GM21619 (cell line): ENCODE measurements at regions not wholly inside any gene's neighbourhood (a gene's known extent, or its start where the extent isn't known, plus 50 kb on each side); places are given as distances from the start of the nearest gene placed in this dataset.

Experiments
- ATAC-seq: cut with Tn5 transposase; IDR thresholded peaks from one replicate; pipeline ENCODE4 v1.9.1; 2021; ENCODE audit not compliant: unreplicated experiment

DNA sequence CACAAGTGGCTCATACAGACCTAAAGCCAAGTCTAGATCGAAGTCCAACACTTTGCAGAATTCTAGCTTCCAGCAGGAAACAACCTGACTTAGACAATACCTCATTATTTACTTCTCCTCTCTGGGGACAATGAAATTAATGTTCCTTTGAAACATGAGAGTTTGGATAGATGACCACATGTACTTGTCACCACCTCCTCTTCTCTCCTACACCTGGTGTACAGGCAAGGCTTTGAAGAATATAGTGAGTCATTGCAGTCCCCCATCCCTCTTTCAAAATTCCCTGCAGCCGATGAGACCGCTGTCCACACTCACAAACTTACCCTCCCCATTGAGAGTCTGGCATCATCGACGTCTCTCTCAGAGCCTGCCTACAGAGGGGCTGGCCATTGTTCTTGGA is 189.0 kb upstream of the HES1 start:
- no peak for ATAC-seq

DNA sequence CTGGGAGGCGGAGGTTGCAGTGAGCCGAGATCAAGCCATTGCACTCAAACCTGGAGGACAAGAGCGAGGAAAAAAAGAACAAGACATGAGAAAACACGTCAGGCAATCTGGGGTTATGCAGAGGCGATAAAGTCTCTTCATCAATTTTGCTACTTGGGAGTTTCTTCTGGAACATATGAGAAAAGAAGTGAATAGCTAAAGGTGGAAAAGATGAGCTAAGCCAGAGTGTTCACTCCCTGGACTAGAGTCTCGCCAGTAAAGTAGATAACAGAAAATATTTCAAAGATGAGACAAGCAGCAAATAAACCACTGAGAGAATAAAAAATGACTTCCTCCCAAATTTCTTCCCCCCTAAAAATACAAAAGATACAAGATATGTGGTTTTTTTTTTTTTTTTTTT is 188.4 kb upstream of the HES1 start:
- no peak for ATAC-seq

DNA sequence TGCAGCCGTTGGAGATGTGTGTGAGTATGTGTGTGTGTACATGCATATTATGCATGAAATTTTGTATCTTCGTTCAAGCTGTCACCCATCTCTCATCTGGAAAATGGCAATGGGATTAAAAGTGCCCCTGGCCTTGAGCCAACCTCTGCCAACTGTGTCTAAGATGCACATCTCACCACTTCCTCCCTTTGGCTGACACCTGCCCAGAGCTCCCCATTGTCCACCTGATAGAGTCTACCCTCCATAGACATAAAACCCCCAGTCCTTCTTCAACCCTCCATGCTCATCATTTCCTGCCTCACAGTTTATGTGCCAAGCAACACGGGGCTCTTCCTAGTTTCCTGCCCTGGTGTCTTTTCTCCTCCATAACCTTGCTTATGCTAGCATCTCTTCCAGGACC is 187.5 kb upstream of the HES1 start:
- no peak for ATAC-seq

DNA sequence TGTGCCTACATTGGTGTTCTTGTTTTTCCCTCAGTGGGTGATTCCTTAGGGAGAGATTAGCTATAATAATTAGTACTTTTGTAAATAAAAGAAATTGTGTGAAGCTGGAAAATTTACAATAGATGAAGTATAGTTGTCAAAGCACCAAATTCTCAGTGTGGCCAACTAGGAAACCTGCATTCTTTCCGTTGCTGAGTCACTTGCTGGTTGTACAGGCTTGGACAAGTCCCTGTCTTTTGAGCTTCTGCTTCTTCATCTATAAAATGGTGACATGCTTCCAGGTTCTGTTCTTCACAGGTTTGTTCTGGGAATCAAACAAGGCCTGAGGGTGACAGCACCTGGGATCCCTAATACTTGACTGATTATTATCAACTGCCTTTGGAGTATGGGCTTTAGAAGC is 184.1 kb upstream of the HES1 start:
- ATAC-seq, result no peak

DNA sequence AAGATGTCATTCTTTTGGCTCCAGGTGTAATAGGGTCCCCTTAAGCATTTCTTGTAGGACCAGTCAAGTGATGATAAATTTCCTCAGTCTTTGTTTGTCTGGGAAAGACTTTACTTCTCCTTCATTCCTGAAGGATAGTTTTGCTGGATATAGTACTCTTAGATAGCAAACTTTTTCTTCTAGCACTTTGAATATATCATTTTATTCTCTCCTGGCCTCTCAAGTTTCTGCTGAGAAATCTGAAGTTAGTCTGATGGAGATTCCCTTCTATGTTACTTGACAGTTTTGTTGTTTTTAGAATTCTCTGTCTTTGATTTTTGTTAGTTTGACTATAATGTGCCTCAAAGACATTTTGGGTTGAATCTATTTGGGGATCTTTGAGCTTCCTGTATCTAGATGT is 181.2 kb upstream of the HES1 start:
- ATAC-seq, result no peak

DNA sequence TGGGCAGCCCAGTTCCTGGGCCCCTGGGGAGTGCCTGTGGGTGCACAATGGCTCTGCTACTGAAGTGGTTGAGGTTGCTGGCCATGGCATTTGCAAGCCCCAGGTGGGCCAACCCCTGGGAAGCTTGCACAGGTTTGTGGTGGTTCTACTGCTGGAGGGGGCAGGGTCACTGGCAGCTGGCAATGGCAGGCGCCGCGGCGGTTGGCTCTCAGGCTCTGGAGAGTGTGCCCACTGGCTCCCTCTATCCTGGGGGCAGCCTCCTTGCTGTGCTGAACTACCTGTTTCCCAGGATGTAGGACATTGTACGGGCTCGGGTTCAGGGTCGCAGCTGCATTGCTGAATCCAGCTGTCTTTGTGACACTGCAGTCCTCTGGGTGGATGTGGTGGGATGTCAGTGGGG is 180.2 kb upstream of the HES1 start:
- ATAC-seq, result no peak

DNA sequence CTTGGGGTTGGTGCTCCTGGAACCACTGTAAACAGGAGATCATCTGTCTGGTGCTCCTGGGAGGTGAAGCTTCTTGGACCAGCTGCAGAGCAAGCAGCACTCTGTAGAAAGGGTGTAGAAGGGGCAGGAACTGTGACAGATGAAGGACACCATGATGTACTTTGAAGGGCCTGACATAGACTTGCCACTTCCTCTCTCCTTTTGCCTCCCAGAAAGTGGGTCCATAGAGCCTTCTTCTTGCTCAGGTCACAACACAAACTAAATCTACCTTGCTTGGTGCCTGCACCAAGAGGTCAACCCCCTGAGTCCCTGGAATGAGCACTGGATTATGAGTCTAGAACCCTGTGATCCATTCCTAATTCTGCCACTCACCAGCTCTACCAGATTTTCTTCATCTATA is 176.1 kb upstream of the HES1 start:
- ATAC-seq, result no peak

DNA sequence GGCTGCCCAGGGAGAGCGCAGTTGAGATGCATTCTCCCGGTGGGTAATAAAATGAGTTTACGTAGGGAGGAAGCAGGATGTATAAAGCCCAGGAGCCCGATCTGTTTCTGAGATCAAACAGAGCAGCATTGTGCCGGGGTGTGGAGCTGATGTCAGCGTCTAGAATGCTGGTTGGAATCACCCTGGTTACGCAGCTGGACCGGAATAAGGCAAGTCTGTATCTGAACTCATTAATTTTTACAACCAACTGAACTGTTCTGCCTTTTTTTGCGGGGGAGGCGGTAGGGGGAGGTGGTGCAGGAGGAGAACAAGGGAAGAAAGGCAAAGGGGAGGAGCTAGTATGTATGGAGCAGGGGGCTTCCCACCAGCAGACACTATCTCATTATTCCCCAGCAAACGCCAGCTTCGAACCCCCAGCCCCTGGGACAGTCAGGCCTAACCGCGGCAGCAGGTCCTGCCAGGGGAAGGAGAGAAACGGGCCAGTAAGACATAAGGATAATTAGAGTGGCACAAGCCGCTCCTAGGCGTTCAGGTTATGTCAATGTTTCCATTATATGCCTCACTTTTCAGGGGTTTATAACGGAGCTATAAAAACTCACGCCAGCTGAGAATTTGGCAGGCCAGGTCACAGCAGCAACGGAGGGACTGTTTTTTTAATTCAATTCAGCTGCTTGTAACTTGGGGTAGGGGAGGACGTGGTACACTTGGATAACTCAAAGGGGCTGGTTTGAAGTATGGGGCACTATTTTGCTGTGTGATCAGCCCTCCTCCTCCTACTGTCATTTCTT is 175.3 kb upstream of the HES1 start:
- ATAC-seq, result no peak

DNA sequence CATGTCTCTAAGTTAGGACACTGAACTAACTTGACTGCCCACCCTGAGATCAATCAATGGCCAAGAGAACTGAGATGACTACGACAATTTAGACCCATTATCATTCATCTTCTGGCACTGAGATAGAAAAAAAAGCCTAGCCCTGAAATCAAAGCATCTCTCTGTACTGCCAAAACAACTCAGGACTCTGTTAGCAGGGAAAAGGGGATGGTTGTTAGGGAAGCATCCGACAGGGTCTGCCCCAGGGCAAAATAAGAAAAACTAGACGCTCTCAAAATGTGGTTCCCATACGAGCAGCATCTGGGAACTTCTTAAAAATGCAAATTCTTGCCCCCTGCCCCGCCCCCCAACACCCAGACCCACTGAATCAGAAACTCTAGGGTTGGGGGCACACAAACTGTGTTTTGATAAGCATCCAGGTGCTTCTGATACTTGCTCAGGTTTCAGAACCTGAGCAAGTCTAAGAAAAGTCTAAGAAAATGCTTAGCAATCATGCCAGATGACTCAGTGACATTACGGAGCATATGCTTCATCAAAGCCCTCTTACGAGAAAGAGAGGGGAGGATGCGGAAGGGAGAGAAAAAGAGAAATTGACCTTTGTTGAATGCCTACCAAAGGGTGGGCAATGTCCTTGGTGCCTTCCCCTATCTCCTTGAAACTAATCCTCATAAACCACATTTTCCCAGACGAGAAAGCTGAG is 172.8 kb upstream of the HES1 start:
- no peak for ATAC-seq

DNA sequence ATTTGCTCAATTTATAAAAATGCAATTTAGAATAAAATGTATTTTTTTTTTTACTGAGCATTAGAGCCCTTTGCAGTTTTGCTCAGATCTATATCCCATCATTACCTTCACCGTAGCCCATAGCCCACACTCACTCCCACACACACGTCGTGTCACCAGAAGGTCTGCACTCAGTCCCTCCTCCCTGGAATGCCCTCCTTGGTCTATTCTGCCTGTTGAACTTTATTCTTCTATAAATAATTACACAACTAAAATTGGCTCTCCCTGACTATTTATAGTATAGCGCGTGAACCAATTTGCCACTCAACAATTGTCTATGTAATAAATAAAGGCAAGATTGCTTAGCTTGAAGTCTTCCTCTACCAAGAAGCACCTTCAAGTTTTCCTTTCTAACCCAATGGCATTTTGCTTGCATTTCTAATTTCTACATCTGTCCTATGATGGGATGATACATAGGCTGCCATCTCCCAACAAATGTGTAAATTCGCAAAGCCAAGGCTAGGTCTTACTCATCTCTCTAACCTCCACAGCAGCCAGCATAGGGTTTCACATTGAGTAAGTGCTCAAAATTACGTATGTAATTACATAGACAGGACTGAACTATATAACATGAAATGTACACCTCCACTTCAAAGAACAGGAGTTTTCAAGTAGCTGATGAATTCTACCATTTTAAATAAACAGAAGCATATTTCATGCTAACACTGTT is 172.0 kb upstream of the HES1 start:
- ATAC-seq, result peak; percentile 97

DNA sequence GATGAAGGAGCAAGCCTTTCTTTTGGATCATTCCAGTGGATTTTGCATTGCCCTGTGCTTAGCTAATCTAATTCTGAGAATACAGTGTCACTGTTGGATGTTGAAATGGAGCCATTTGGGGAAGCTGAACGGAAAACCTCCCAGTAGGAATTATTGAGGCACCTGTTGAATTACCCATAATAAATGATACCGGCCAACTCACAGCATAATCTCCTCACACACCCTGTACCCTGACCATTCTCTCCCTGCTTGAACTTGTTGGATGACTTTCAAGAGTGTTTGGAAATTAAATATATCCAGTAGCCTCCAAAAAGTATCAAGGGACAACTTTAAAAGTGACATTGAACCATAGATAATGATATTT is 171.4 kb upstream of the HES1 start:
- no peak for ATAC-seq

DNA sequence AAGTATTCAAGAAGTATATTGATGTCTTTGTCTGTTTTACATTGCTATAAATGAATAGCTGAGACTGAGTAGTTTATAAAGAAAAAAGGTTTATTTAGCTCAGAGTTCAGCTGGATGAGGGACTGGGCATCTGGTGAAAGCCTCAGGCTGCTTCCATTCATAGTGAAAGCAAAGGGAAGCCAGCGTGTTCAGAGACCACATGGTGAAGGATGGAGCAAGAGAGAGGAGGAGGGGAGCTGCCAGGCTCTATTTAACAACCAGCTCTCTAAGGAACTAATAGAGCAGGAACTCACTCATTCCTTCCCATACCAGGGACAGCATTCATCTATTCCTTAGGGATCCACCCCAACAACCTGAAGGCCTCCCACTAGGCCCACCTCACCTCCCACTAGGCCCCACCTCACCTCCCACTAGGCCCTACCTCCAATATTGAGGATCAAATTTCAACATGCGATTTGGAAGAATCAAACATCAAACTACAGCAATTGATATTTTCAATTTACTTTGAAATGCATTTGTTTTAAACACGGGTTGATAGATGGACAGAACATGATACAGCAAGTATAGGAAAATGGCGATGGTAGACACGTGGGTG is 167.5 kb upstream of the HES1 start:
- ATAC-seq, result no peak

DNA sequence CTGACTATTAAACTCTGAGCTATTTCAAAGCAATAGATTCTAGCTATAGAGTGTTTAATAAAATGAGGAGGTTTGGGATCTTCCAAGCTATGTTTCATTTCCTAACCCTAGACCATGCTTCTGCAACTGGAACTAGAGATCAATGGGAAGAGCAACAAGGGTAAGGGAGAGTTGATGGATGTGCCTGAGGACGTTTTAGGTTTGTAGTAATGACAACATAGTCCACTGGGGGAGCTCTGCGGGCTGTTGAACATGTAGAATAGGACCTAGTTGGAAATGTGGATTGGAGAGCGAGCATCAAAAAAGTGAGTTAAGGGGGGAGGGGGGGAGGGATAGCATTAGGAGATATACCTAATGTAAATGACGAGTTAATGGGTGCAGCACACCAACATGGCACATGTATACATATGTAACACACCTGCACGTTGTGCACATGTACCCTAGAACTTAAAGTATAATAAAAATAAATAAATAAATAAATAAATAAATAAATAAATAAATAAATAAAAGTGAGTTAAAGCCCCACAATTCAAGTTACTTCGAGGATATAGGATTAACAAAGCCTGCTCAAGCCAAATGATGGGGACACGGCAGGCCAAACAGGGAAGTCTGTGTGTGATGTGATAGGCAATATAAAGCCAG is 165.7 kb upstream of the HES1 start:
- peak; percentile 52 for ATAC-seq

DNA sequence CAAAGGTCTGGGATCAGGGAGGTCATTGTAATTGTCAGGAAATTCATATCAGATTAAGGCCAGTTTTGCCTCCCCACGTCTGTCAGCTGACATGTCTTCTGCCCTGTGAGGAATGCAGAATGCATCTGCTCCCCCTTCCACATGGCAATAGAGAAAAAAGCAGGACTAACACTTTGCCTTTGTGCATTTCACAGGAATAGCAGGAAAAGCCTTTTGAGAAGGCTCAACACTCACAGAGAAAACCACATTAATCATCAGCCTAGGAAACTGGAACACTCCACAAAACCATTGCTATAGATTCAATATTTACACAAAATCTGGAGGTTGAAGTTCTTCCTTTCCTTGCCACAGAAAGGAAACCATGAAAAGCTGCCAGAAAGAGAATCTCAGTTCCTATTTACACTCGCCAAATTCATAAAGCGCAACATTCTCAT is 165.2 kb upstream of the HES1 start:
- ATAC-seq, result peak; percentile 16

DNA sequence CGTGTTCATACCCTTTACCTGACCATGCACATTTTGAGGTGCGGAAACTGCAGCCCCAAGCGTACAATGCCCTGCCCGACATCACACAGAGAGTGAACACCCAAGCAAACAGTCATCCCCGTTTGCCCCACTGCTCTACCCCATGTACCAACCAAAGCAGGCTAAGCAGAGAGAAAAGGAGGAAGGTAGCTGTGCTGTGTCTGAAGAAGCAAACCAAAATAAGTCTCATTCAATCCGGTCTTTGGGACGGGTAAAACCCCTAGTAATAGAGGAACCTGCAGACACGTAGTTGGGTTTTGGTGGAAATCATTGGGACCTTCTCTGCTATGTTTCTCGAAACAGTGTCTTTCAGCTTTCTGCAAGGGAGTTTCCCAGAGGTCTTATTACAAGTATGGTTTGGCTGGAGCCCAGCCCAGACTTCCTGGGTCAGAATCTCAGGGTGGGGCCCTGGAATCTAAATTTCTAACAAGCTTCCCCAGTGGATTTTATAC is 164.6 kb upstream of the HES1 start:
- peak; percentile 70 for ATAC-seq

DNA sequence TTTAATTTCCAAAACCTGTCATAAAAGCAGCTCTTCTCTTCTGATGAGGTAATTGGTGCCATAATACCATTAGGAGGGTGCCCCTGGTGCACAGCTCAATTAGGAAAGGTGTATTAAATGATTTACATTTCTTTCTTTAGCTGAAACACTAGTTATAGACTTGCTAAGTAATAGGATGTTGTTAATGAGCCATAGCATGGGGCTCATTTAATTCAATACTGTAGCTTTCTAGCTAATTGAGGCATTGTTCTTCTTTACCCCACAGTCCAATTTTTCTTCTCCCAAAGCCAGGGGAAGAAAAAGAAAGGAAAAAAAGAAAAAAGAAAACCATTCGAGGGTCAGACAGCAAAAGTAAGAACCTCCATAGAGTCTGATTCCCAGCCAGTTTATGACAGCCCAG is 164.0 kb upstream of the HES1 start:
- no peak for ATAC-seq

DNA sequence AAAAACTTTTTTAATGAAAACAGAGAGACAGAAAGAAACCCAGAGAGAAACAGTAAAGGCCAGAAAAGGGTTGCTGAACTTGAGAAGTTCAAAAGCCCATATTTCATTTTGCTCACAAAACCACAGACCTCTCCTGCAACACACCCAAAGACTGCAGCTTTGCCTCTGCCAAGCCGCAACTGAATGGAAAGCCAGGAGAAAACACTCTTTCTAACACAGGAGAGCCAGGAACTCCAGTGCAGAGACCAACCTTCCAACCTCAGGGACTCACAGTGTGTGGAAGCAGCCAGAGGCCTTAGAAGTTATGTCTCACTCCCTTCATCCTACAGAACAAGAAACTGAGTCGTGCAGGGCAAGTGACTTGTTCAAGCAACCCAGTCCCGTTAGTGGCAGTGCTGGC is 163.1 kb upstream of the HES1 start:
- no peak for ATAC-seq

DNA sequence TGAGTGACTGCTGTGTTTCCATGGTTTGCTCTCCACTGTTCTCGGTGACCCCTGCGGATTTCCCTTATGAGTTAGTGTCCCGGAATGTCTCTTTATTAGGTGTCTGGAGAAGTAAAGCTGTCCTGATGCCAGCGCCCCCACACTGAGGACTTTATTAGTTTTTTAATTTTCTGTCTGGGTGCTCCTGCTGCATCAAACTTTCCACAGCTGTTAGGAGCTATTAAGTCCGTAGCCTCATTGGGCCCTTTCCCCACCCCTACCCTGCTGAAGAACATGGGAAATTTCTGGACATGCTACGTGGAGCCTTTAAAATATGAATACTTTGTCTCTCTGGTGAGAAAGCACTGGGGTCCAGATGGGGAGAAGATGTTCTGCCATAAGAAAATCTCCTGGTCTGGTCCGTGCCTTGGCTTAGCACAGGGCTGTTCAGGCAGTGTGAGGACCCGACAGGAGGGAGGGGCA is 161.7 kb upstream of the HES1 start:
- no peak for ATAC-seq

DNA sequence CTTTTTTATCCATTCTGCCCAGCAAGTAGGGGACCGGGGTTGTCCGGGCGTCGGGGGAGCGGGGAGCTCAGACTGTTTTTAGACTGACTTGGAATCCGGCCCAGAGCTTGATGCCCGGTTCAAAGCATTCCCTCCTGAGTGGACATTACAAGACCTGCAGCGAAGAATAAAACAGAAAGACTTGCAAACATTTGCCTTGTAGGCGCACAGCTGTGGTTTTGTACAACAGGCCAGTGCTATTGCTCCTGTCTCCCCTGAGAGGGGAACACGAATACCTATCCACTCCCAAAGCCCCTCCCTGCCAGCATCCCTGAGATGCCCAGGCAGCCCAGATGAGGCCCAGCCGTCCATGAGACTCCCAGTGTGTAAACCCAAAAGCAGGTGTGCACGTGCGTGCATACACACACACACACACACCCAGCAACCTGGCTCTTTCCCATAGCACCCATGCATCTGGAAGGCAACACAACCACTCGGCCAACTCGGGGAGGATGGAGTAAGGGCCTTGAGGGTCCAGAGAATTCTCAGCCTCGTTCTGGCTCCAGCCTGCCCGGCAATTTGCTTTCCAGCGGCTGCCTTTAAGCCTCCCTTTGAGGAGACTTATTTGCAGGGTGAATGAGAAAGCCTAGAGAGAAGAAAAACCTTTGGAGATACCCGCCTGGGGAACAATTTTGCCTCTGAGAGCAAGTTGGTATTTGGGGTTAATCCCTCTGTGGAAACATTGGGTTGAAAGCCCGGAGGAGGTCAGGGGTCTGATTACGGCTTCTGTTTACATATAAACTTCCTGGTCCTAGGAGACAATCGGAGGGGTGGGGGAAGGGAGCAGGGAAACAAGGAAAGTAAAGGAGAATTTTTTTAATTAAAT is 161.0 kb upstream of the HES1 start:
- ATAC-seq, result no peak

DNA sequence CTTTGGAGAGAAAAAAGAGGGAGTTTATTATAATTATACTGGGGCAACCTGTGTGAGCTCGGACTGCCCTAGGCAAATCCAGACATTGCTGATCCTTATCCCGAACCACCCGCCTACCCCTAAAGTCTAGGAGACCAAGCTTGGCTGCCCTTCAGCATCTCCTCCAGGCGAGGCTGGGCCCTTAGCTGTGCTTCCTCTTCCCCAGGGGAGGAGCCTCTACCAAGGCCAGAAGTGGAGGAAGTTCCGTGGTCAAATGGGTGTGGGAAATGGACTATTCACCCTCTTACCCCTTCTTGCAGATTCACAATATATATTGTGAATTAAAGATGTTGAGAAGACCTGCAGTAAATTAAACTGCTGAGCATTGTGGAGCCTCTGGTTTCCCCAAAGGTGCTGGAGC is 158.3 kb upstream of the HES1 start:
- no peak for ATAC-seq
